Endothelial cell of umbilical vein (primary cell): ENCODE measurements at regions not wholly inside any gene's neighbourhood (a gene's known extent, or its start where the extent isn't known, plus 50 kb on each side); places are given as distances from the start of the nearest gene placed in this dataset.

ENCODE experiments used
- BruUV-seq: library from RNA; stranded (reverse); fragments of 400-500 nt; replicated peaks from 2 replicates; lab custom pipeline; 2021; lab: Mats Ljungman, UMichigan
- CTCF ChIA-PET: fragments of 300-600, 350-600 bp; sonication (Branson Sonifier 250); formaldehyde crosslinking; loops from one replicate; lab custom pipeline; 2021; ENCODE audit warnings: antibody characterized with exemption, inconsistent platforms; lab: Charles Lee
- POLR2A ChIA-PET: fragments of 300-600, 350-600 bp; sonication (Branson Sonifier 250); formaldehyde crosslinking; loops from one replicate; lab custom pipeline; 2021; ENCODE audit warnings: antibody characterized with exemption, inconsistent platforms; lab: Charles Lee
- DNase-seq: peaks from one replicate; pipeline ENCODE4 v3.0.0-alpha.2; 2011; ENCODE audit warnings: low read depth, low spot score
- FAIRE-seq: peaks from 2 replicates; lab custom pipeline; 2011; peaks lifted over from hg19 to GRCh38; lab: Jason Lieb, UNC
- H2AFZ ChIP-seq: 2 replicates; pipeline ENCODE4 v1.6.0; 2012; ENCODE audit warnings: low read depth, low read length, control low read depth, inconsistent platforms
- H3K27ac ChIP-seq: 2 replicates; pipeline ENCODE4 v1.5.1; 2011; ENCODE audit warnings: low read depth, mild to moderate bottlenecking, control low read depth, low read length, moderate library complexity; ENCODE audit not compliant: insufficient read depth
- H3K27me3 ChIP-seq, 2 experiments: 2 replicates each; pipeline versions ENCODE4 v1.6.0 to v1.6.1; 2011; ENCODE audit warnings: low read length in 2 of 2, mixed read lengths in 1 of 2; ENCODE audit not compliant: control insufficient read depth in 2 of 2, insufficient read depth in 2 of 2
- H3K36me3 ChIP-seq, 2 experiments: 2 replicates in 1 of 2; 3 replicates in 1 of 2; pipeline ENCODE4 v1.5.1; 2011; ENCODE audit warnings: low read length in 2 of 2, mild to moderate bottlenecking in 1 of 2, moderate library complexity in 1 of 2; ENCODE audit not compliant: control insufficient read depth in 2 of 2, insufficient read depth in 2 of 2; ENCODE audit errors: extremely low read depth in 1 of 2
- H3K4me1 ChIP-seq: 3 replicates; pipeline ENCODE4 v1.5.1; 2011; ENCODE audit warnings: mild to moderate bottlenecking, low read length; ENCODE audit not compliant: control insufficient read depth, insufficient read depth; ENCODE audit errors: extremely low read depth
- H3K4me2 ChIP-seq: 2 replicates; pipeline ENCODE4 v1.6.1; 2011; ENCODE audit warnings: low read length, control low read depth, mixed read lengths; ENCODE audit not compliant: insufficient read depth
- H3K4me3 ChIP-seq, 3 experiments: fragments of 200-600 bp in 1 of 3; sonication (generic), shearing (Covaris generic) in 1 of 3; replicated peaks in 1 of 3; 2 replicates each; pipeline ENCODE4 v1.5.1; 2011 to 2016; ENCODE audit warnings: control low read depth in 3 of 3, low read length in 3 of 3, mild to moderate bottlenecking in 2 of 3, inconsistent platforms in 1 of 3, low read depth in 1 of 3, moderate library complexity in 1 of 3; ENCODE audit not compliant: insufficient read depth in 1 of 3
- H3K79me2 ChIP-seq: 2 replicates; pipeline ENCODE4 v1.6.0; 2012; ENCODE audit warnings: low read length, inconsistent platforms; ENCODE audit not compliant: control insufficient read depth, insufficient read depth
- H3K9ac ChIP-seq: replicated peaks from 2 replicates; pipeline ENCODE3; 2011; ENCODE audit warnings: low read length, control low read depth; ENCODE audit not compliant: insufficient read depth; ENCODE audit errors: extremely low read depth
- H3K9me1 ChIP-seq: replicated peaks from 3 replicates; pipeline ENCODE4 v1.6.0; 2011; ENCODE audit warnings: mild to moderate bottlenecking, low read length; ENCODE audit not compliant: control insufficient read depth, insufficient read depth; ENCODE audit errors: extremely low read depth
- H3K9me3 ChIP-seq: replicated peaks from 2 replicates; pipeline ENCODE4 v1.5.1; 2012; ENCODE audit warnings: low read length, inconsistent platforms; ENCODE audit not compliant: control insufficient read depth, insufficient read depth
- H4K20me1 ChIP-seq: replicated peaks from 2 replicates; pipeline ENCODE3; 2011; ENCODE audit warnings: mild to moderate bottlenecking, low read length; ENCODE audit not compliant: control insufficient read depth, insufficient read depth; ENCODE audit errors: extremely low read depth
- EZH2 ChIP-seq: IDR thresholded peaks from 2 replicates; pipeline ENCODE4 v1.6.1; 2012; ENCODE audit warnings: borderline replicate concordance, low read depth, mild to moderate bottlenecking, moderate library complexity, low read length, inconsistent platforms; ENCODE audit not compliant: severe bottlenecking
- JUN ChIP-seq: IDR thresholded peaks from 2 replicates; pipeline ENCODE4 v1.6.1; 2011; ENCODE audit warnings: borderline replicate concordance, low read depth; ENCODE audit not compliant: insufficient read length, insufficient read depth
- MYC ChIP-seq: IDR thresholded peaks from one replicate; pipeline ENCODE4 v1.6.1; 2011; ENCODE audit warnings: mild to moderate bottlenecking, low read depth, low read length
- POLR2A ChIP-seq: IDR thresholded peaks from 2 replicates; pipeline ENCODE4 v1.6.1; 2012; ENCODE audit warnings: low read depth, mild to moderate bottlenecking, control low read depth, low read length
- dilution Hi-C: fragments of 300-500 bp; cut with MboI; formaldehyde crosslinking; loops from one replicate; pipeline ENCODE4 v1.15.0; 2019; ENCODE audit warnings: low sequenced_read_pairs; ENCODE audit not compliant: extremely low pct_ligation_motif_present
- intact Hi-C: fragments of 100-400 bp; cut with micrococcal nuclease; formaldehyde crosslinking; loops from one replicate; pipeline ENCODE4 v1.10.0; 2022
- TF ChIP-seq, protein P1 (sequence below): IDR thresholded peaks from 2 replicates; pipeline ENCODE4 v1.6.1; 2011; ENCODE audit not compliant: insufficient read depth, insufficient read length

DNA sequence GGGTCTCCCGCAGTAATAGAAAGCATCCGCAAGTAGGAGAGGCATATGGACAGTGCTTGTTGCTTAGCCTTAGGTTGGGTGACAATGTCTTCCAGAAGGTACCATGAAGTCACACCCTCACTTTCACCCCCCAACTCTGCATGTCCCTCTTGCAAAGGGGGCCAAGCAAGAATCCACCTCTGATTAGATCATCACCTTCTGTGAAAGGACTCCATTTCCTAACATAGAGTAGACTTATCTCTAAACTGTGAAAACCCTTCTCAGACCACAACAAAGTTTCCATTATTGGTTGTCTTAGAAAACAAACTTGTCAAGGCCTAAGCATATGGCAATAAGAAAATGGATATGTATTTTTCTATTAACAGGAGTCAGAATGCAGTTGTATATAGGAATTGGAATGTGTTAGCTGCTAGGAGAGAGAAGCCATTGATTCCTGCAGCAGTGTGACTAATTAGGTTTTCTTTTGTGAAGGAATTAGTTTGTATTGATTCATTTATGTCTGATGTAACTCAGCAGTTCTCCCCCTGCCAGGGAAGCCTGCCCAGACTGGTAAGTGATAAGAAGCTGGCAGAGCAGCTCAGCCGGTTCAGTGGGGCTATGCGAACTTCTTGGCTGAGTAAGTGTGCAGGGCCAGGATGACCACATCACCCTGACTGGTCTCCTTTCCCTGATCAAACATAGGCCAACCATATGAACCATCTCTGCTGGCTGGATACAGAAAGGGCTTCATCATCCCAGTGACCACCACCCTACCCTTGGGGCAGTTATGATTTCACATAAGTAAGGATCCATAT is 107.3 kb upstream of the CCDC196 start:
- H3K27ac ChIP-seq, result no peak overlapping the region
- H3K9ac ChIP-seq, result no peak overlapping the region
- intact Hi-C loops, result no loop called here
- DNase-seq (no peak), FAIRE-seq (no peak)
- ChIA-PET POLR2A (no interaction called here), CTCF (no interaction called here)
- no peak overlapping the region for H2AFZ ChIP-seq
- H3K27me3 ChIP-seq, result peaks cover 5 to 6% of the 10 kb centered on the region in 2 experiments
- H3K4me1 ChIP-seq, result no peaks in the 10 kb centered on the region
- no peaks in the 10 kb centered on the region for H4K20me1 ChIP-seq
- no peaks in the 10 kb centered on the region for H3K79me2 ChIP-seq
- H3K9me3 ChIP-seq, result no peaks in the 10 kb centered on the region
- BruUV-seq, result no TSS peak
- no peak overlapping the region for H3K4me2 ChIP-seq
- no peaks in the 10 kb centered on the region for H3K36me3 ChIP-seq
- no peak overlapping the region for H3K4me3 ChIP-seq
- TF ChIP-seq, protein P1, sequence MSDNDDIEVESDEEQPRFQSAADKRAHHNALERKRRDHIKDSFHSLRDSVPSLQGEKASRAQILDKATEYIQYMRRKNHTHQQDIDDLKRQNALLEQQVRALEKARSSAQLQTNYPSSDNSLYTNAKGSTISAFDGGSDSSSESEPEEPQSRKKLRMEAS, result no peak
- dilution Hi-C loops, result no loop called here
- H3K9me1 ChIP-seq, result no peaks in the 10 kb centered on the region

DNA sequence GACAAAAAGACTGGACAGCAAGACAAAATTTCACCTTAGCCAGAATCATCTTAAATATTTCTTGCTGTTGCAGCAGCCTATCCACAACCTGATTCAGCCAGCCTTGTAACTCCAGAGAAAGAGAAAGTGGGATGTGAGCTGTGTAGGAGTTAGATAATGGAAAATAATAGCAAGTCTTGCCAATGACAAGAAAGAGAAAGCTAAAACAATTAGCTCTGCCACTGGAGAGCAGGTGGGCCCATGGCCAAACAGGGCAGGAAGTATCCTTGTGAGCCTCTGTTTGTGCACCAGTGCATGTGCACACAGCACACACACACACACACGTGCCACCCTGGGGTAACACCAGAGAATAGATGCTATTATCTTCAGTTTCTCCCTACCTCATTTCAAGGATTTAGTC is 106.0 kb upstream of the CCDC196 start:
- H3K36me3 ChIP-seq, result no peaks in the 10 kb centered on the region
- H2AFZ ChIP-seq, result no peak overlapping the region
- dilution Hi-C loops (no loop called here), intact Hi-C loops (no loop called here)
- TF ChIP-seq JUN (no peak), MYC (no peak), POLR2A (no peak), EZH2 (no peak)
- no TSS peak for BruUV-seq
- H3K4me3 ChIP-seq, result no peak overlapping the region
- no peak for FAIRE-seq
- H3K27ac ChIP-seq, result no peak overlapping the region
- H3K9me3 ChIP-seq, result no peaks in the 10 kb centered on the region
- peak; percentile 19 for DNase-seq
- POLR2A ChIA-PET, result no interaction called here
- CTCF ChIA-PET, result interaction anchor here (1.1 to 3.3 kb wide), 3 partner anchors 19 to 23 kb away, joined by 4 to 10 read pairs (median 6); no protein-coding TSS in a partner anchor
- H3K9ac ChIP-seq, result no peak overlapping the region
- H3K4me1 ChIP-seq, result no peaks in the 10 kb centered on the region
- no peaks in the 10 kb centered on the region for H3K79me2 ChIP-seq
- no peaks in the 10 kb centered on the region for H4K20me1 ChIP-seq
- no peaks in the 10 kb centered on the region for H3K9me1 ChIP-seq
- H3K4me2 ChIP-seq, result no peak overlapping the region
- H3K27me3 ChIP-seq, result peaks cover 6% of the 10 kb centered on the region in 2 experiments
